Keratinocyte (primary cell): ENCODE measurements at regions not wholly inside any gene's neighbourhood (a gene's known extent, or its start where the extent isn't known, plus 50 kb on each side); places are given as distances from the start of the nearest gene placed in this dataset.
"Not testable (repeated sequence)": the region's sequence is repeated elsewhere in the genome, so short reads cannot be mapped to it uniquely, and the experiment has no call there.

Experiments used
- DNase-seq: peaks from one replicate; pipeline ENCODE4 v3.0.0-alpha.2; 2011; ENCODE audit warnings: low read depth, missing footprints, low spot score
- FAIRE-seq: peaks from 2 replicates; lab custom pipeline; 2011; peaks lifted over from hg19 to GRCh38; lab: Jason Lieb, UNC
- H2AFZ ChIP-seq: 2 replicates; pipeline ENCODE4 v1.6.0; 2012; ENCODE audit warnings: low read length, control low read depth, inconsistent platforms; ENCODE audit not compliant: control insufficient read depth
- H3K27ac ChIP-seq: 2 replicates; pipeline ENCODE4 v1.5.1; 2011; ENCODE audit warnings: low read length; ENCODE audit not compliant: control insufficient read depth, insufficient read depth
- H3K27me3 ChIP-seq: 3 replicates; pipeline ENCODE4 v1.6.0; 2011; ENCODE audit warnings: low read length; ENCODE audit not compliant: control insufficient read depth, insufficient read depth; ENCODE audit errors: extremely low read depth
- H3K36me3 ChIP-seq, 2 experiments: 2 replicates in 1 of 2; 3 replicates in 1 of 2; pipeline ENCODE4 v1.5.1; 2011; ENCODE audit warnings: low read length in 2 of 2, mild to moderate bottlenecking in 1 of 2; ENCODE audit not compliant: control insufficient read depth in 2 of 2, insufficient read depth in 2 of 2; ENCODE audit errors: extremely low read depth in 1 of 2
- H3K4me1 ChIP-seq: 3 replicates; pipeline ENCODE4 v1.5.1; 2011; ENCODE audit warnings: low read length; ENCODE audit not compliant: control insufficient read depth, insufficient read depth; ENCODE audit errors: extremely low read depth
- H3K4me2 ChIP-seq: 3 replicates; pipeline ENCODE4 v1.6.0; 2011; ENCODE audit warnings: low read depth, low read length; ENCODE audit not compliant: control insufficient read depth, insufficient read depth; ENCODE audit errors: extremely low read depth
- H3K4me3 ChIP-seq, 3 experiments: fragments of 200-600 bp in 1 of 3; sonication (generic) in 1 of 3; 2 replicates in 2 of 3; 3 replicates in 1 of 3; pipeline ENCODE4 v1.5.1; 2011 to 2016; ENCODE audit warnings: low read length in 3 of 3, mild to moderate bottlenecking in 3 of 3, control low read depth in 2 of 3, inconsistent platforms in 1 of 3, low read depth in 1 of 3, mixed read lengths in 1 of 3, mixed run types in 1 of 3, moderate library complexity in 1 of 3; ENCODE audit not compliant: control insufficient read depth in 2 of 3, insufficient read depth in 2 of 3; ENCODE audit errors: extremely low read depth in 1 of 3
- H3K79me2 ChIP-seq: 2 replicates; pipeline ENCODE4 v1.6.0; 2012; ENCODE audit warnings: low read length; ENCODE audit not compliant: control insufficient read depth, insufficient read depth
- H3K9ac ChIP-seq: 3 replicates; pipeline ENCODE4 v1.6.0; 2011; ENCODE audit warnings: low read length; ENCODE audit not compliant: control insufficient read depth, insufficient read depth; ENCODE audit errors: extremely low read depth
- H3K9me1 ChIP-seq: 3 replicates; pipeline ENCODE4 v1.6.0; 2011; ENCODE audit warnings: low read length; ENCODE audit not compliant: control insufficient read depth, insufficient read depth; ENCODE audit errors: extremely low read depth
- H3K9me3 ChIP-seq: 2 replicates; pipeline ENCODE4 v1.5.1; 2012; ENCODE audit warnings: low read depth, low read length; ENCODE audit not compliant: control insufficient read depth
- H4K20me1 ChIP-seq: 3 replicates; pipeline ENCODE4 v1.6.0; 2011; ENCODE audit warnings: low read length; ENCODE audit not compliant: control insufficient read depth, insufficient read depth; ENCODE audit errors: extremely low read depth
- EZH2 ChIP-seq: IDR thresholded peaks from one replicate; pipeline ENCODE4 v1.6.1; 2012; ENCODE audit warnings: inconsistent platforms, mild to moderate bottlenecking, low read length, moderate library complexity
- dilution Hi-C: fragments of 300-500 bp; cut with MboI; formaldehyde crosslinking; loops from one replicate; pipeline ENCODE4 v1.7.0; 2020; ENCODE audit warnings: low sequenced_read_pairs; ENCODE audit not compliant: extremely low pct_ligation_motif_present
- TF ChIP-seq, protein P1 (sequence below), 3 experiments: IDR thresholded peaks in 1 of 3; conservative IDR thresholded peaks in 1 of 3; optimal IDR thresholded peaks in 1 of 3; 2 replicates in 2 of 3; 3 replicates in 1 of 3; pipeline versions ENCODE3 to v1.5.1; 2011; ENCODE audit warnings: low read length in 3 of 3, mild to moderate bottlenecking in 3 of 3, moderate library complexity in 2 of 3, control low read depth in 1 of 3, inconsistent platforms in 1 of 3; ENCODE audit not compliant: insufficient read depth in 2 of 3; ENCODE audit errors: extremely low read depth in 1 of 3

- H3K4me3 ChIP-seq = no peak overlapping the region
- TF ChIP-seq EZH2 = no peak
- TF ChIP-seq, protein P1, sequence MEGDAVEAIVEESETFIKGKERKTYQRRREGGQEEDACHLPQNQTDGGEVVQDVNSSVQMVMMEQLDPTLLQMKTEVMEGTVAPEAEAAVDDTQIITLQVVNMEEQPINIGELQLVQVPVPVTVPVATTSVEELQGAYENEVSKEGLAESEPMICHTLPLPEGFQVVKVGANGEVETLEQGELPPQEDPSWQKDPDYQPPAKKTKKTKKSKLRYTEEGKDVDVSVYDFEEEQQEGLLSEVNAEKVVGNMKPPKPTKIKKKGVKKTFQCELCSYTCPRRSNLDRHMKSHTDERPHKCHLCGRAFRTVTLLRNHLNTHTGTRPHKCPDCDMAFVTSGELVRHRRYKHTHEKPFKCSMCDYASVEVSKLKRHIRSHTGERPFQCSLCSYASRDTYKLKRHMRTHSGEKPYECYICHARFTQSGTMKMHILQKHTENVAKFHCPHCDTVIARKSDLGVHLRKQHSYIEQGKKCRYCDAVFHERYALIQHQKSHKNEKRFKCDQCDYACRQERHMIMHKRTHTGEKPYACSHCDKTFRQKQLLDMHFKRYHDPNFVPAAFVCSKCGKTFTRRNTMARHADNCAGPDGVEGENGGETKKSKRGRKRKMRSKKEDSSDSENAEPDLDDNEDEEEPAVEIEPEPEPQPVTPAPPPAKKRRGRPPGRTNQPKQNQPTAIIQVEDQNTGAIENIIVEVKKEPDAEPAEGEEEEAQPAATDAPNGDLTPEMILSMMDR (optimal IDR thresholded peaks at IDR 0.05 in 1 of 3, IDR thresholded peaks at IDR 0.05 in 1 of 3, conservative IDR thresholded peaks at IDR 0.05 in 1 of 3; ENCODE audit: extremely low read depth in 1 of 3, insufficient read depth in 2 of 3, low read length in 3 of 3) = no peak
- H3K27me3 ChIP-seq = no peaks in the 10 kb centered on the region
- no peaks in the 10 kb centered on the region for H3K79me2 ChIP-seq
- no peak overlapping the region for H2AFZ ChIP-seq
- H3K9me1 ChIP-seq = no peaks in the 10 kb centered on the region
- H3K27ac ChIP-seq = no peak overlapping the region
- dilution Hi-C loops = no loop called here
- H3K9ac ChIP-seq = no peak overlapping the region
- FAIRE-seq (no peak), DNase-seq (no peak)
- no peaks in the 10 kb centered on the region for H3K4me1 ChIP-seq
- no peaks in the 10 kb centered on the region for H3K36me3 ChIP-seq
- no peaks in the 10 kb centered on the region for H3K9me3 ChIP-seq
- H3K4me2 ChIP-seq = no peak overlapping the region
- H4K20me1 ChIP-seq = no peaks in the 10 kb centered on the region
Observed at GRCh38 chr10:29771376-29771775, 136.6 kb upstream of the SVIL start.

GRCh38 chr10:29769277-29769676 is 134.5 kb upstream of the SVIL start:
- H3K9me1 ChIP-seq, FAIRE-seq, H3K9ac ChIP-seq, H3K9me3 ChIP-seq, H2AFZ ChIP-seq, DNase-seq, H3K36me3 ChIP-seq, H3K27me3 ChIP-seq, H3K4me2 ChIP-seq, H4K20me1 ChIP-seq, H3K79me2 ChIP-seq, H3K4me3 ChIP-seq, H3K27ac ChIP-seq, H3K4me1 ChIP-seq, dilution Hi-C loops: not testable (repeated sequence)

GRCh38 chr10:29767968-29768367 is 133.2 kb upstream of the SVIL start:
- Histone ChIP-seq H3K4me2 (no peak overlapping the region), H3K79me2 (no peaks in the 10 kb centered on the region), H4K20me1 (no peaks in the 10 kb centered on the region), H3K4me1 (no peaks in the 10 kb centered on the region), H3K9ac (no peak overlapping the region), H3K27me3 (no peaks in the 10 kb centered on the region), H3K9me1 (no peaks in the 10 kb centered on the region), H3K4me3 (no peak overlapping the region), H3K27ac (no peak overlapping the region), H3K9me3 (no peaks in the 10 kb centered on the region), H3K36me3 (no peaks in the 10 kb centered on the region), H2AFZ (no peak overlapping the region)
- dilution Hi-C loops = no loop called here
- DNase-seq (no peak), FAIRE-seq (no peak)
- TF ChIP-seq EZH2 = no peak
- TF ChIP-seq, protein P1 (optimal IDR thresholded peaks at IDR 0.05 in 1 of 3, IDR thresholded peaks at IDR 0.05 in 1 of 3, conservative IDR thresholded peaks at IDR 0.05 in 1 of 3; ENCODE audit: extremely low read depth in 1 of 3, insufficient read depth in 2 of 3, low read length in 3 of 3) = no peak
